ENCODE measurements at regions not wholly inside any gene's neighbourhood (a gene's known extent, or its start where the extent isn't known, plus 50 kb on each side); places are given as distances from the start of the nearest gene placed in this dataset.

DNA sequence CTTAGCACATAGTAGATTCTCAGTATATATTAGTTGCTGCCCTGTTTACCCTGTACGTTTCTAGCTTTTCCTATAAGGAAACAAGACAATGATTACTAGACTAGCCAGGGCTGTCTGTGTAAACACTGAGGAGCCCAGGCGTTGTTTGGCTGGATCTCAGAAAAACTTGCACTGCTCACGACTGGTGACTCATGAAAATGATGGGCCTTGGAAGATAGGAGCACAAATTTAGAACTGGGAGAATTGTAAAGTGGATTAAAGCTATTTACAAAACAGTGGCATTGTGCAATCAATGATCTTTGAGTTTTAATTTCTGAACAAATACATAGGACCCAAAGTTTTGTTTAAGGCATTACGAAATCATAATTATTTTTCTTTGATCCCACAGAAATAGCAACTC is 276.9 kb downstream of the FAM76B start:
- ATAC-seq (no peak), DNase-seq (ENCODE audit: low read depth, low spot score) (no peak)
- no peak overlapping the region for H3K27ac ChIP-seq (ENCODE audit: low read depth, low read length)
- no peaks in the 10 kb centered on the region for H3K9me2 ChIP-seq (ENCODE audit: insufficient read depth)
- no TSS peak for BruUV-seq (replicated peaks)
- no peaks in the 10 kb centered on the region for H3K79me2 ChIP-seq (ENCODE audit: insufficient read depth, low read length)
- intact Hi-C loops (cut with micrococcal nuclease), result no loop called here
- no peaks in the 10 kb centered on the region for H4K20me1 ChIP-seq (ENCODE audit: insufficient read depth)
- peaks cover 33% of the 10 kb centered on the region; the same call in 1 of the 2 replicates for H3K27me3 ChIP-seq (ENCODE audit: insufficient read depth, low read length)
- no peak overlapping the region for H3K4me2 ChIP-seq (ENCODE audit: low read length)
- no peak overlapping the region for H3K9ac ChIP-seq (ENCODE audit: low read length)
- TF ChIP-seq RAD21 (IDR thresholded peaks at IDR 0.05; ENCODE audit: low read depth) (no peak), POLR2A (IDR thresholded peaks at IDR 0.05; ENCODE audit: borderline replicate concordance, extremely low read depth, insufficient read depth, insufficient read length) (no peak), JUND (IDR thresholded peaks at IDR 0.05) (no peak), REST (IDR thresholded peaks at IDR 0.05; ENCODE audit: low read depth) (no peak), CEBPB (IDR thresholded peaks at IDR 0.05; ENCODE audit: low read depth) (no peak), EGR1 (IDR thresholded peaks at IDR 0.05; ENCODE audit: low read depth) (no peak), ELF1 (IDR thresholded peaks at IDR 0.05; ENCODE audit: borderline replicate concordance, low read depth) (no peak), EZH2phosphoT487 (IDR thresholded peaks at IDR 0.05; ENCODE audit: borderline replicate concordance) (no peak)
- TF ChIP-seq, protein P1, sequence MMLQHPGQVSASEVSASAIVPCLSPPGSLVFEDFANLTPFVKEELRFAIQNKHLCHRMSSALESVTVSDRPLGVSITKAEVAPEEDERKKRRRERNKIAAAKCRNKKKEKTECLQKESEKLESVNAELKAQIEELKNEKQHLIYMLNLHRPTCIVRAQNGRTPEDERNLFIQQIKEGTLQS (IDR thresholded peaks at IDR 0.05), result no peak
- ChIA-PET POLR2A (no interaction called here), RAD21 (ENCODE audit: low non-redundant PET in 1 of 2, low total read pairs in 2 of 2, uncharacterized antibody in 2 of 2, unreplicated experiment in 2 of 2) (no interaction called here), CTCF (no interaction called here)
- H3K36me3 ChIP-seq (ENCODE audit: control insufficient read depth in 1 of 2, insufficient read depth in 2 of 2, low read length in 2 of 2), result no peaks in the 10 kb centered on the region
- no peaks in the 10 kb centered on the region for H3K9me3 ChIP-seq (ENCODE audit: control insufficient read depth in 1 of 2, insufficient read depth in 1 of 2, low read depth in 1 of 2, low read length in 2 of 2)
- no peaks in the 10 kb centered on the region for H3K4me1 ChIP-seq (ENCODE audit: control insufficient read depth in 1 of 2, insufficient read depth in 2 of 2, low read length in 2 of 2)
- no peak overlapping the region for H3K4me3 ChIP-seq (replicated peaks in 1 of 2; ENCODE audit: low read depth in 1 of 2, low read length in 2 of 2)
- no peak overlapping the region for H2AFZ ChIP-seq (ENCODE audit: low read depth, low read length, poor library complexity, severe bottlenecking)

Measured in HCT116 (cell line).